PC-3 (cell line): ENCODE measurements at regions not wholly inside any gene's neighbourhood (a gene's known extent, or its start where the extent isn't known, plus 50 kb on each side); places are given as distances from the start of the nearest gene placed in this dataset.

Experiments used
- CTCF ChIP-seq: fragments of 300-600 bp; sonication (generic); conservative IDR thresholded peaks from 2 replicates; pipeline ENCODE4 v1.5.1; 2017; ENCODE audit warnings: antibody characterized with exemption, low read depth, mild to moderate bottlenecking, low read length
- EZH2 ChIP-seq: fragments of 300-600 bp; sonication (generic); IDR thresholded peaks from one replicate; pipeline ENCODE4 v1.6.1; 2017; ENCODE audit warnings: antibody characterized with exemption, mild to moderate bottlenecking, low read length; ENCODE audit not compliant: unreplicated experiment

- TF ChIP-seq CTCF (no peak), EZH2 (no peak)
These were observed 53.9 kb upstream of the PAPSS2 start for GRCh38 chr10:87605628-87606251.
